CD14-positive monocyte (primary cell): ENCODE measurements at regions not wholly inside any gene's neighbourhood (a gene's known extent, or its start where the extent isn't known, plus 50 kb on each side); places are given as distances from the start of the nearest gene placed in this dataset.

Experiments
- DNase-seq, 3 donors: peaks; one replicate each; pipeline ENCODE4 v3.0.0-alpha.2; 2011 to 2022
- H2AFZ ChIP-seq: 2 replicates; pipeline ENCODE4 v1.6.0; 2012; ENCODE audit warnings: mild to moderate bottlenecking, low read depth, low read length, inconsistent platforms; ENCODE audit not compliant: insufficient read depth, poor library complexity, severe bottlenecking
- H3K27ac ChIP-seq, 2 donors: 1 replicate in 1 of 2; 2 replicates in 1 of 2; pipeline ENCODE4 v1.5.1; 2012 to 2013; ENCODE audit warnings: low read length in 2 of 2, control low read depth in 1 of 2, inconsistent platforms in 1 of 2, low read depth in 1 of 2, mild to moderate bottlenecking in 1 of 2
- H3K27me3 ChIP-seq, 2 donors: one replicate each; pipeline versions ENCODE4 v1.6.0 to v1.6.1; 2011 to 2013; ENCODE audit warnings: low read length in 2 of 2; ENCODE audit not compliant: control insufficient read depth in 2 of 2, insufficient read depth in 2 of 2
- H3K36me3 ChIP-seq, 2 donors: replicated peaks in 1 of 2; 1 replicate in 1 of 2; 2 replicates in 1 of 2; pipeline versions ENCODE4 v1.5.1 to v1.6.1; 2012 to 2013; ENCODE audit warnings: low read length in 2 of 2, control low read depth in 1 of 2, inconsistent platforms in 1 of 2, mild to moderate bottlenecking in 1 of 2; ENCODE audit not compliant: insufficient read depth in 2 of 2, control insufficient read depth in 1 of 2
- H3K4me1 ChIP-seq, 2 donors: 1 replicate in 1 of 2; 2 replicates in 1 of 2; pipeline versions ENCODE4 v1.5.1 to v1.6.1; 2012 to 2013; ENCODE audit warnings: low read length in 2 of 2, control low read depth in 1 of 2, inconsistent platforms in 1 of 2, mild to moderate bottlenecking in 1 of 2, moderate library complexity in 1 of 2; ENCODE audit not compliant: insufficient read depth in 2 of 2, control insufficient read depth in 1 of 2
- H3K4me2 ChIP-seq: replicated peaks from 2 replicates; pipeline ENCODE3; 2012; ENCODE audit warnings: low read length, moderate library complexity, mild to moderate bottlenecking; ENCODE audit not compliant: poor library complexity, severe bottlenecking; ENCODE audit errors: extremely low read depth
- H3K4me3 ChIP-seq, 3 experiments: fragments of 200-600 bp in 1 of 3; sonication (generic) in 1 of 3; replicated peaks in 1 of 3; 1 replicate in 2 of 3; 2 replicates in 1 of 3; pipeline ENCODE4 v1.5.1; 2011 to 2013; ENCODE audit warnings: low read length in 3 of 3, mild to moderate bottlenecking in 3 of 3, control low read depth in 2 of 3, low read depth in 2 of 3, inconsistent platforms in 1 of 3, moderate library complexity in 1 of 3
- H3K79me2 ChIP-seq: 2 replicates; pipeline ENCODE4 v1.6.0; 2012; ENCODE audit warnings: mild to moderate bottlenecking, control low read depth, inconsistent platforms, low read length, moderate library complexity; ENCODE audit not compliant: insufficient read depth
- H3K9ac ChIP-seq: 2 replicates; pipeline ENCODE4 v1.6.0; 2017; ENCODE audit warnings: low read length, mild to moderate bottlenecking; ENCODE audit not compliant: insufficient read depth, poor library complexity, severe bottlenecking
- H3K9me3 ChIP-seq, 2 donors: replicated peaks in 1 of 2; 1 replicate in 1 of 2; 2 replicates in 1 of 2; pipeline versions ENCODE4 v1.5.1 to v1.6.1; 2012 to 2013; ENCODE audit warnings: low read length in 2 of 2, control low read depth in 1 of 2; ENCODE audit not compliant: control insufficient read depth in 1 of 2, insufficient read depth in 1 of 2
- H4K20me1 ChIP-seq: 2 replicates; pipeline ENCODE4 v1.6.0; 2012; ENCODE audit warnings: mild to moderate bottlenecking, low read length, control low read depth, moderate library complexity; ENCODE audit not compliant: insufficient read depth
- H3K27ac Mint-ChIP-seq, 7 donors: one replicate each; pipeline ENCODE4 v1.8.0; 2020; ENCODE audit warnings: mild to moderate bottlenecking in 7 of 7, mixed read lengths in 7 of 7, moderate library complexity in 6 of 7, inconsistent platforms in 2 of 7
- H3K27me3 Mint-ChIP-seq, 3 donors: one replicate each; pipeline ENCODE4 v1.8.0; 2021 to 2022; ENCODE audit warnings: low read depth in 3 of 3, mild to moderate bottlenecking in 3 of 3, mixed read lengths in 3 of 3, moderate library complexity in 3 of 3, inconsistent platforms in 1 of 3
- H3K36me3 Mint-ChIP-seq, 2 donors: one replicate each; pipeline ENCODE4 v1.8.0; 2020; ENCODE audit warnings: mixed read lengths in 2 of 2, inconsistent platforms in 1 of 2, mild to moderate bottlenecking in 1 of 2
- H3K4me1 Mint-ChIP-seq: one replicate; pipeline ENCODE4 v1.8.0; 2020; ENCODE audit warnings: mild to moderate bottlenecking, mixed read lengths
- H3K4me3 Mint-ChIP-seq, 2 donors: one replicate each; pipeline ENCODE4 v1.8.0; 2020; ENCODE audit warnings: mild to moderate bottlenecking in 2 of 2, mixed read lengths in 2 of 2, moderate library complexity in 1 of 2
- H3K9me3 Mint-ChIP-seq, 7 donors: one replicate each; pipeline ENCODE4 v1.8.0; 2020 to 2022; ENCODE audit warnings: mixed read lengths in 7 of 7, mild to moderate bottlenecking in 6 of 7, moderate library complexity in 6 of 7, inconsistent platforms in 2 of 7
- CTCF ChIP-seq: fragments of 200-600 bp; IDR thresholded peaks from one replicate; pipeline ENCODE4 v1.8.0; 2022; ENCODE audit warnings: antibody characterized with exemption, mild to moderate bottlenecking
- WGBS: methylation state at CpG from one replicate; pipeline ENCODE4 v1.1.5; 2013; ENCODE audit warnings: missing lambda C conversion rate; ENCODE audit not compliant: insufficient coverage; 5-methylcytosine and 5-hydroxymethylcytosine counted together
- intact Hi-C, 2 donors: fragments of 100-400 bp; cut with micrococcal nuclease; formaldehyde crosslinking; loops; one replicate each; pipeline versions ENCODE4 v1.15.0 to v1.15.1; 2023

- Histone ChIP-seq H3K79me2 (no peaks in the 10 kb centered on the region), H3K27ac (no peak overlapping the region), H4K20me1 (no peaks in the 10 kb centered on the region), H2AFZ (no peak overlapping the region), H3K9me3 (peaks cover 0 to 9% of the 10 kb centered on the region in 2 donors), H3K4me2 (no peak overlapping the region), H3K4me1 (no peaks in the 10 kb centered on the region), H3K4me3 (no peak overlapping the region), H3K36me3 (no peaks in the 10 kb centered on the region), H3K9ac (no peak overlapping the region), H3K27me3 (no peaks in the 10 kb centered on the region)
- no peak for TF ChIP-seq CTCF
- 81% methylated on average over 3 of the region's 3 CpGs for WGBS
- Mint-ChIP-seq H3K4me3 (no peak overlapping the region), H3K27ac (no peak overlapping the region), H3K36me3 (no peaks in the 10 kb centered on the region), H3K27me3 (no peaks in the 10 kb centered on the region), H3K9me3 (peaks cover 0 to 12% (median 0%) of the 10 kb centered on the region in 7 donors), H3K4me1 (no peaks in the 10 kb centered on the region)
- DNase-seq: no peak
- intact Hi-C loops: no loop called here
These were observed 1247.2 kb upstream of the PRR20A start for GRCh38 chr13:55893540-55893939.

GRCh38 chr13:55937180-55937579 lies 1203.5 kb upstream of the PRR20A start:
- no peaks in the 10 kb centered on the region for H3K27me3 ChIP-seq
- H3K9me3 ChIP-seq: no peaks in the 10 kb centered on the region
- no peak overlapping the region for H3K9ac ChIP-seq
- Mint-ChIP-seq H3K4me3 (no peak overlapping the region), H3K27me3 (no peaks in the 10 kb centered on the region), H3K4me1 (no peaks in the 10 kb centered on the region), H3K36me3 (no peaks in the 10 kb centered on the region), H3K9me3 (peaks cover 0 to 5% (median 3%) of the 10 kb centered on the region in 7 donors), H3K27ac (no peak overlapping the region)
- H4K20me1 ChIP-seq: no peaks in the 10 kb centered on the region
- H3K36me3 ChIP-seq: no peaks in the 10 kb centered on the region
- no peak for DNase-seq
- H3K4me3 ChIP-seq: no peak overlapping the region
- H3K27ac ChIP-seq: no peak overlapping the region
- 60% methylated on average over 1 of the region's 5 CpGs for WGBS
- H3K79me2 ChIP-seq: no peaks in the 10 kb centered on the region
- H3K4me2 ChIP-seq: no peak overlapping the region
- TF ChIP-seq CTCF: no peak
- H2AFZ ChIP-seq: no peak overlapping the region
- H3K4me1 ChIP-seq: no peaks in the 10 kb centered on the region
- intact Hi-C loops: no loop called here
